ACHN (cell line): ENCODE measurements at regions not wholly inside any gene's neighbourhood (a gene's known extent, or its start where the extent isn't known, plus 50 kb on each side); places are given as distances from the start of the nearest gene placed in this dataset.
"Not testable (repeated sequence)": the region's sequence is repeated elsewhere in the genome, so short reads cannot be mapped to it uniquely, and the experiment has no call there.

Source experiments
- DNase-seq: peaks from one replicate; pipeline ENCODE4 v3.0.0-alpha.2; 2015
- in situ Hi-C: cut with HindIII; loops from 2 replicates; pipeline ENCODE4 v1.10.0; 2017; ENCODE audit warnings: low sequenced_read_pairs, low pct_ligation_motif_present, low pct_unique_long_range_greater_than_20kb

DNA sequence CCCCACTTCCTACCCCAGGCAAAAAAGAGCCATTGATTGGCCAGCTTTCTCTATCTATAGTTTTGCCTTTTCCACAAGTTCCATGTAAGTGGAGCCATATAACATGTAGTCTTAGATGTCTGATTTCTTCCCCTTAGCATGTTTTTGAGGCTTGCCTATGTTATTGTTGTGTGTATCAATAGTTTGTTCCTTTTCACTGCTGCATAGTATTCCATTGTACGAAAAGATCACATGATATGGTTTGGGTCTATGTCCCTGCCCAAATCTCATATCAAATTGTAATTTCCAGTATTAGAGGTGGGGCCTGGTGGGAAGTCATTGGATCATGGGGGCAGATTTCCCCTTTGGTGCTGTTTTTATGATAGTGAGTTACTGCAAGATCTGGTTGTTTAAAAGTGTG, 93.6 kb upstream of the RFLNA start:
- DNase-seq: no peak
- in situ Hi-C loops: no loop called here

DNA sequence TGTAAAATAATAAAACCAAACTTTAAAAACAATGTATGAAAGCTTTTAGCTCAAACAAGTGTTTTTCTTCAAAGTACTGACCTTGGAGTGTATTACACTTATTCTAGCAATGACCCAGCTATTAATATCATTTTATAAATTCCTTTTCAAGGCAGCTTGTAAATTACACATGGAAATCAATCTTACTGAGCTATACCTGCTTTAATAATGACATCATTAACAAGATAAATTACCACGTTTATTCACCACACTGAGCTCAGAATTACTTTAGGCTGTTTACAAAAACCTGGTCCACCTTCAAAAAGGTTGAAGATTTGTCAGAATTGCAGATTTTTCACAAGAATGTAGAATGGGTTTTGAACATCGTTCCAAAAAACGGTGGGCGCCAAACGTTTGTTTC, 91.7 kb upstream of the RFLNA start:
- in situ Hi-C loops: no loop called here

DNA sequence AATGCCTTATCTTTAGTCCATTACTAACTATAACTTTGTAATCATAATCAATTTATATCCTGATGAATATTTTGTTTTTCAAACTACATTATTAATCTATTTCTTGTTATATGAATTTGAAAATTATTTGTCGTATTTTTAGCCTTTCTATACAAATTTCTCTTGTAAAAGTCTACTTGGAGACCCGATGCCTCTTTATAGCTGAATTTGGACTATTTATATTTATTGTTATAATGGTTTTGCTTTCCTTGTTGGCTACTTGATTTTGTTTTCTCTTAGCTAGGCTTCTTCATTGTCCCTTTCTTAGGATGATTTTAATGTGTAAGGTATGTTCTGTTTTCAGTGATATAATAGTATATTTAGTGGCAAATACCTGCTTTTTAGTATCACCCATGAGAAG, 89.5 kb upstream of the RFLNA start:
- in situ Hi-C loops: no loop called here
- DNase-seq: no peak

More for the DNA sequence above, 91.7 kb upstream of the RFLNA start:
- no peak for DNase-seq

DNA sequence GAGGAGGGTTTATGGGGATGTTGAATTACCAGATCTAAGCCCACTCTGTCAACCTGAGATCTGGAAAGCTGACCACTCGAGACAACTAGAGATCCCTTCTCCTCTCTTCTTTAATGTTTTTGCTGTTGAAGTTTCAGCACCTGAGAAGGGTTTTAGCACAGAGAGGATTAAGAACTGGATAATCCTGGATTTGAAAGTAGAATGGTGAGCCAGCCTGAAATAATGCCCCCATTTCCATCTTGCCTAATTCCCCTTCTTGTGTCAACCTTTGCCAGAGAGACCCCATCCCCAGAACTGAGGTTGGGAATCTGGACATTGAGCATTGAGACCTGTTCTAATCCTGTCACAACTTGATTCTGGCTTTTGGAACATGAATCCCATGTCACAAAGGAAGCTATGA, 87.8 kb upstream of the RFLNA start:
- no peak for DNase-seq
- in situ Hi-C loops: no loop called here

DNA sequence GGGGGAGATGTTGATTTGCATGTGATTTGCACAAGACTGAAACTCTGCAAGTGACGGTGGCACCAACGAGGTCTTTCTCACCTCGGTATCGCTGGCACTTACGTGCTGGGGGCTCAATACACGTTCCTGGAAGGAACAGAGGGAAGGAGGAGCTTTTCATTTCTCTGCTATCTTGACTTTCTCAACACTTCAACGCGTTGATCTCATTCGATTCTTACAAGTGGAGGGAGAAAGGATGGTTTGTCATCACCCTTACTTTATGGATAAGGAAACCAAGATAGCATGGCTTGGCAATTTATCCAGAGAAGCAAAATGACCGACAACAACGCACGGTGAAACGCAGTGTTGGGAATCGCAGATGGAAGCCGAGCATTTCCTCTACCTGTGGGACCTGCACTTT, 87.3 kb upstream of the RFLNA start:
- DNase-seq: no peak
- in situ Hi-C loops: no loop called here

DNA sequence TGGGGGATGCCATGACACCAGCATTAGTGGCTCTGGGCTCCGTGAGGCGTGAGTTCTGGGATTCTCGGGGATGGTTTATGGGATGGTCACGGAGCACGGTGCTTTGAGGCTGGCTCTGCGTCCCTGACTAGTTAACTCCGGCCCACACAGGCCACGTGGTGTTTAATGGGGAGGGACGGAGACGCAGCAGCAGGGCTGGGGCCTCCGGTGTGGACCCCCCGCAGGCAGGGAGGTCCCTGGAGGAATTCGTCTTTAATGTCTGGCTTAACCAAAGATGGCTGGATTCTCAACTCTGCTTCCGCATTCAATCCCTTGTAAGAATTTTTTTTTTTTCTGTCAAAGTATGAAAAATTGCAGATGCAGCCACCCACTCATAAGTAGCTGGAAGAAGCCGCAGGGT, 86.4 kb upstream of the RFLNA start:
- in situ Hi-C loops: no loop called here
- DNase-seq: no peak

DNA sequence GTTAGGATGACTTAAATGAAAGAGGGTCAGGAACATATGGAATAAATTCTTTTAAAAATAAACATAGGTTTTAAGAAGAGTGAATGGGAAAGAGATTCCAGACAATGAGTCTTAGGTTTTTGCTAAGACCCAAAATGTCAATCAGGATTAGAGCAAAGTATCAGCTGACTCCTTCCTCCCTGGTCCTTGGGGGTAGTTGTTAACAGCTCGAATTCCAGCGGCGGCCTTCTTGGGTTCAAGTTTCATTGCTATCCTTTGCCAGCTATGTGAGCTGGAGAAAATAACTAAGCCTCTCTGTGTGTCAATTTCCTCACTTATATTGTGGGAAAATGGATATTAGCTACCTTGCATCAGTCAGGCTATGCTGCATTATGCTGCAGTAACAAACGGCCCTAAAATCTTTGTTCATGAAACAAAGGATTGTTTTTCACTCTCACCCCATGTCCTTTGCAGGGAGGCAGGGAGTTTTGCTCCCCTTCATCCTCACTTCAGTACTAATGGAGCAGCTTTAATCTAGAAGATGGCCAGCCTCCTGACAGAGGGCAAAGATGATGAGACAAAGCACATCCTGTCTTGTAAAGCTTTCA, 83.8 kb upstream of the RFLNA start:
- in situ Hi-C loops: no loop called here

DNA sequence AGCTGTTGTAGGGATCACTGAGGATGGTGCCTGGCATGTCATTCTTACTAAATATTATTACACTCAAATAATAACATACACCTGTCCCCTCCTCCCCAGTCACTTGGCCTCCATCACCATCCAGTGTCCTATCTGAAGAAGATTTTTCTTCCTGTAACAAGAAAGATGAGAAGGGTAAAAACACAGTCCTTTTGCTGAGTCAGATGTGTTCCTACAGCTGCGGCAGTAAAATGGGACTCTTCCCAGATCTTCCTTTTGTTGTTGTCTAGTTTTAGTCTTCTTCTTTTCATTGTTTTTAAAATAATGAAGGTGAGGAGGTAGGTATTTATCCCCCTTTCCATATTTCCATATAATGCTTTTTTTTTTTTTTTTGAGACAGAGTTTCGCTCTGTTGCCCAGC, 83.1 kb upstream of the RFLNA start:
- DNase-seq: no peak
- in situ Hi-C loops: no loop called here

More for the DNA sequence above, 83.8 kb upstream of the RFLNA start:
- no peak for DNase-seq

DNA sequence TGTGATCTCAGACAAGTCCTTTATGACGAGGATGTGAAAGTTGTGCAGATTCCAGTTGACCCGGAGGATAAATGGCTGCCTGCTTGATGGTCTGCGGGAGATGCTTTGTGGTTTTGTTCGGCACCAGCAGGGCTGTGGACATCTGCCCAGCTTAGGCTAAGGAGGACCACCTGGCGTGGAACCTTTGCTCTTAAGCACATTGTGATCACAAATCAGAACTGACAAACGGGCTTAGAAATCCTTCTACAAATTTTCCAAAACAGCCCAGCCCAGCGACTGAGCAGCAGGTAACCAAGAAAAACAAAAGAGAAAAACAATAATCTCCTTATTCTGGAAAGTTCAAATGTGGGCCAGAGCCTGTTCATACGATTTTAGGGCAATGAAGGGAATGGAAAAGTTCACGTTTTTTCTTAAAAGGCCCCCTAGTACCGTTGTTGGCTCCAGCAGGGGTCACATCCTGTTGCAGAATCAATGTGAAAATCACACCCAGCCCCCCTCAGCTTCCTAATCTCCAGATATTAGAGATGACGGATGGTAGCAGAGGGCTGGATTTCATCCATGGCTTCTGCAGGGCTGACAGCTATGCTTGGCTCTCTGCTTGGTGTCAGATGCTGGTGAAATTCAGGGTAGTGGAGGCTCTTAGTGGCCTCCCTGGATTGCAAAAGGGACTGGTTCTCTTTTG, 81.1 kb upstream of the RFLNA start:
- DNase-seq: no peak
- in situ Hi-C loops: no loop called here

DNA sequence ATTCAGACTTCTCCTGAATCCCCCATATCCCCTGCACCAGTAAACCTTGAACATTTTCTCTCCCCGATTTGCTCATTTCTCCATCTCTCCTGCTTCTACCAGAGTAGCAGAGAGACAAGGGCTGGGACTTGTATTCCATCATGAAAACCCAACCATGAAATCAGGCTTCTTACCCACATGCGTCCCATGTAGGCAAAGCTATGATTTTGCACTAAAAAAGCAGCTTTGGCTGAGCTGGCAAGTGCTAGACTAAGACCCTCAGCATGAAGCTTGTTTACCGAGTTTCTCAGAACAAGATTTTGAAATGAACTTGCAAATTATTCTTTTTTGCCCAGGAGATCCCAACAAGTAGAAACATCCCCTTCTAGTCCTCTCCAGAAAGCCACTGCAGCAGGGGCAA, 80.3 kb upstream of the RFLNA start:
- DNase-seq: no peak
- in situ Hi-C loops: no loop called here

DNA sequence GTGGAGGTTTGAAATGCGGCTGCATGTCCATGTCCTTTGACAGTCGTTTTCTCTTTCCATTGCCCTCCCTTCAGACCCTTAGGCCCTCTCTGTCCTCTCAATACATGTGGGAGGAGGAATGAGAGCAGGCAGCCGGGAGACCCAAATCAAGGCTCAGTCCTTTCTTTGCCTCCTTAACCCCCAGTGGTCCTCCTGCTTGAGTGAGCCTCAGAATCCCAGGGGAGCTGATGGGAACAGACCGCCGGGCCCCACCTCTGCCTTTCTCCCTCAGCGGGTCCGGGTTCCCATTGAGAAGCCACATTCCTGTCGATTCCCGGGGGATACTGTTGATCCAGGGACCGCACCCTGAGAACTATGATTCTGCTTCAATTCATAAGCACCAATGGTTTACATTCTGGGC, 77.9 kb upstream of the RFLNA start:
- no peak for DNase-seq
- in situ Hi-C loops: no loop called here

DNA sequence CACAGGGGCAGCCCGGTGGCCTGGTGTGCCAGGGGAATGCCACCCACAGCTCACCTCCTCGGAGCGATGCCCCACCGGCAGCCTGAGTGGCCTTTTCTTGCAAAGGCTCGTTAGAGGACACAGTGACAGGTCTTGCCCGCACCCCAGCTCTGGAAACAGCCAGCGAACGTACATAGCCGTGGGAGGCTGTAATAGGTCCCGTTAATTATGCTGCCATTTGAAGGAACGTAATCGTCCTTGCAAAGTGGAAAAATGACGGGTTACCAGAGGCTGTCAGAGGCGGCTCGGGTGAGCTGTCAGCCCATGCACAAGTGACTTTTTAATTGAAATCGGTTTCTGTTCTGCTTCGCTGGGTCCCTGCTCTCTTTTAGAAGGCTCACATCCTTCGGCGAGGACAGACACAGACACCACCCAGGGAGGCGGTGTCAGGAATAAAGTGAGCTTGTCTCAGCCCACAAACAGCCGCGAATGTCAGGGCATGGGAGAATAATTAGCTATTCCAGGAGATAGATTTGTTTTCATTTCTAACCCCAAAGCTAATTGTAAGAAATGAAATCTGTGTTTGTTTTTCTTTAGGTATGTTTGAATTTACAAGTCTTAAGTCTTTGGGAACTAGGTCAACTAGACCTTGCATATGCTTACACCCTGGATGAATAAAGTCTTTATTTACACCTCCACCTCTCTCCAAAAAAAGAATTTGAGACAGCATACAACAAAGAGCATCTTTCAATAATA, 77.2 kb upstream of the RFLNA start:
- in situ Hi-C loops: no loop called here
- peak; percentile 21 for DNase-seq

DNA sequence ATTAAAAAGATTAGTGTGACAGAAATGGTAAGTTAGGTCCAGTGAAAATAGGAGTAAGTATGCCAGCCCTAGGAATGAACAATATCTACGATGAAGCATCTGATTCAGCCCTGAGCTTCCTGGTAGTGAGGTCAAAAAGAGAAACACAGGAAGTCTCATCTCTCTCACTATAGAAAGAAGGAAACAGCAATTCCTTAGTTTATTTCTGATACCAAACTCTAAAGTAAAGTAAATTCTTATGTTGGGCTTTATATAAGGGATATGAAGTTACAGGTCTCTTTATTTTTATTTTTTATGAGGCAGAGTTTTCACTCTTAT, 76.7 kb upstream of the RFLNA start:
- in situ Hi-C loops: no loop called here
- peak; percentile 14 for DNase-seq

DNA sequence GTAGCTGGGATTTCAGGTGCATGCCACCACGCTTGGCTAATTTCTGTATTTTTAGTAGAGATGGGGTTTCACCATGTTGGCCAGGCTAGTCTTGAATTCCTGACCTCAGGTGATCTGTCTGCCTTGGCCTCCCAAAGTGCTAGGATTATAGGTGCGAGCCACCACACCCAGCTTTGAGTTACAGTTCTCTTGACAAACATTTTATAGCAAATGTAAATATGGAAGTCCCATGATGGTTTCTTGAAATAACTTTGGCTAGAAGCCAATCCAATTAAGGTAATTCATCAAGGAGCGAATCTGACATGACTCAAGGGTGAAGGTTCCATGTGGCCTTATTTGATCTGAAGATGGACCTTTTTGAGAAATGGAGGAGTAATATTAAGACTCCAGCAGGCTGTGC, 76.2 kb upstream of the RFLNA start:
- in situ Hi-C loops, DNase-seq: not testable (repeated sequence)

DNA sequence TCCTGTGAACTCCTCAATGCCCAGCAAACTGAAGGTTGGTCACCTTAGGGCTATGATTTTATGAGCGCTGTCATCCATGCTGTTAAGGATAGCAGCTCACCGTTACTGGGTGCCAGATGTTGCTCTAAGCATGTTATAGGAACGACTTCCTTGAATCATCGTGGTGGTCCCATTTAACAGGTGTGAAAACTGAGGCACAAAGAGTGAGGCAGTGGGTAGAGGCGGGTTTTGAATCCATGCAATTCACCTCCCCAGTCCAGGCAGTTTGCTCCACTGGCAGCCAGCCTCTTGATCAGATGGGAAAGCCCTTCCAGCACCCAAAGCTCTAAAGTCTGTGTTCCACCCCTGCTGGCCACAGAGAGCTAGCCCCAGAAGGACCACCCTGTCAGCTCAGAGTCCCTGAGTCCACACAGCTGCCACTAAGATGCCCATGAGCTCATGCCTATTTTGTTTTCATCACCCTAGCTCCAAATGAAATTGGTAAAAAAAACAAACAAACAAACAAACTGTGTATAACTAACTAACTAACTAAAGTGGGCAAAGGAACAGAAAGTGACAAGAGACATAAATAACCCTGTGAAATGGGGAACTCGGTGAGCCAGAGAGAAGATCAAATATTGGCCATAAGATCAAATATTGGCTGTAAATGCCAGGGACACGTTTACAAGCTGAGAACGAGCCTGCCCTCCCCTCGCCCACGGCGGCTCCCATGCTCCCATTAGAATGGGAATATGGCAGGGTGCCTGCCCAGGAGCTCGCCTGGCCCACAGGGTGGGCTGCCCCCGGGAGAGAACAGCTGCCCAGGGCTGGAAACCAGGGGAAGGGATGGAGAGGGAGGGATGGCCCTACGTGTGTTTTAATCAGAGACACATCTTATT, 72.3 kb upstream of the RFLNA start:
- in situ Hi-C loops: no loop called here
- DNase-seq: no peak

DNA sequence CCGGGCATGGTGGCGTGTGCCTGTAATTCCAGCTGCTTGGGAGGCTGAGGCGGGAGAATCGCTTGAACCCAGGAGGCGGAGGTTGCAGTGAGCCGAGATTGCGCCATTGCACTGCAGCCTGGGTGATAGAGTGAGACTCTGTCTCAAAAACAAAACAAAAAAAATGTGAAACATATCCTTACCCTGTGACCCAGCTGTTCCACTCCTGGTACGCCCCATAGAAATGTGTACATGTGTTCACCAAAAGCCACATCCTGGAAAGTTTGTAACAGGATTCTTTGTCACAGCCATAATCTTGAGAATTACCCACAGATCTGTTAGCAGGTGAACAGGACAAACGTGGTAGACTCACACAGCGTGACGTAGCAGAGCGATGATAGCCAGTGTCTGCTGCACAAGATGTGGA, 71.2 kb upstream of the RFLNA start:
- in situ Hi-C loops, DNase-seq: not testable (repeated sequence)

DNA sequence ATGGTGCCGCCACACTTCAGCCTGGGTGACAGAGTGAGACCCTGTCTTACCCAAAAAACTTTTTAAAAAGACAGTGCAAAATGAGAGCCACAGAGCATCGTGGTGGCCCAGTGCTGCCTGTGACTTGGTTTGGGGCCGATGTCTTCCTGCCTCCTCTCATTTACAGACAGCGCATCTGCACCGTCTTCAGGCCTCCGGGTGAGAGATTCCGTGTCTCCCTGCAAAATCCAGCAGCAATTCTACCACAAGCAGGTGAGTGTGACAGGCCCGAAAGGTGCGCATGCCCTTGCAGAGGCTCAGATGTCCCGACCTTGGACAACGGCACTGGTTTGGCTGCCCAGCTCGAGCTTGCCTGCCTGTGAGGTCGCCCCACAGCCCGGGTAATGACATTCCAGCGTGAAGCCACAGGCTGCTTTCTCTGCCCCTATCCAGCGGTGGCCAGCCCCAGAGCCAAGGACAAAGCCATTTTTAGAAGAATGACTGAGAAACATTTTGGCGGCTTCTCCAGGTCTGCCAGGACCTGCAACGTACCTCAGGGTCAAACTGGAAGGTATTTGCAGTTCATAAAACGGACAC, 70.3 kb upstream of the RFLNA start:
- in situ Hi-C loops: no loop called here
- DNase-seq: no peak

DNA sequence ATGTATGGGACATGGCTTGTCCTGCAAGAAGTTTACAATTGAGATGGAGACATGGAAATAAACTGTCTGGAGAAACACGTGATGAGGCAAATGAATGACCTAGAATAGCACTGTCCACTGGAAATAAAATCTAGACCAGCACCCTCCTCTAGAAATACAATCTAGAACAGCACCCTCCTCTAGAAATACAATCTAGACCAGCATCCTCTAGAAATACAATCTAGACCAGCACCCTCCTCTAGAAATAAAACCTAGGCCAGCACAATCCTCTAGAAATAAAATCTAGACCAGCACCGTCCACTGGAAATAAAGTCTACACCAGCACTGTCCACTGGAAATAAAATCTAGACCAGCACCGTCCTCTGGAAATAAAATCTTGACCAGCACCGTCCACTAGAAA, 69.2 kb upstream of the RFLNA start:
- in situ Hi-C loops: no loop called here
- no peak for DNase-seq
